NCI-H1048 (cell line): ENCODE measurements at regions not wholly inside any gene's neighbourhood (a gene's known extent, or its start where the extent isn't known, plus 50 kb on each side); places are given as distances from the start of the nearest gene placed in this dataset.
A peak's percentile ranks its signal among the peaks of the same experiment; 100 is the strongest.
"Not testable (repeated sequence)": the region's sequence is repeated elsewhere in the genome, so short reads cannot be mapped to it uniquely, and the experiment has no call there.

ENCODE experiments used
- DNase-seq: peaks from one replicate; lab custom pipeline; 2025; lab: John Stamatoyannopoulos, UW

DNA sequence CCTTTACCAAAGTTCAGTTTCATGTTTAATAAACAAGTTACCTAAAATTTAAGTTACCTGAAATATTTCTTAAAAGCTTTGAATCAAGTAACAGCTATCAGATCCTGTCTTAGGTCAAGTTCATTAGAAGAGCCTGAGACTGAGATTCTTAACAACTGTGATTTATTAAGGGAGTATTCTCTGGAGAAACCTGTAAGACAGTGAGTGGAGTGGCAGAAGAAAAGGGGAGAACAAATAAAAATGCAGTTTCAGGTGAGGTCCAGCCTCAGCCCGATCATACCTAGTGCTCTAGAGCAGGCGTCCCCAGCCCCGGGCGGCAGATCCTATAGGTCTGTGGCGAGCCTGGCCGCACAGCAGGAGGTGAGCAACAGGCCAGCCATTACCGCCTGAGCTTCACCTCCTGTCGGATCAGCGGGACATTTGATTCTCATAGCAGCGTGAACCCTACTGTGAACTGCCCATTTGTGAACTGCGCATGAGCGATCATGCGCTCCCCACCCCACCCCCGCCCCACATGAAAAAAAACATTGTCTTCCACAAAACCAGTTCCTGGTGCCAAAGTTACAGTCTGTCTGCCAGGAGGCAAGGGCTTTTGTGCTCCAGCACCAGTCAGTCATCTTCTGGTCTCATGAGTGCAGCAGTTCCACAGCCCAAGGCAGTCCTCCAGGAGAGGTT, 59.2 kb upstream of the ADGRB3 start:
- no peak for DNase-seq

DNA sequence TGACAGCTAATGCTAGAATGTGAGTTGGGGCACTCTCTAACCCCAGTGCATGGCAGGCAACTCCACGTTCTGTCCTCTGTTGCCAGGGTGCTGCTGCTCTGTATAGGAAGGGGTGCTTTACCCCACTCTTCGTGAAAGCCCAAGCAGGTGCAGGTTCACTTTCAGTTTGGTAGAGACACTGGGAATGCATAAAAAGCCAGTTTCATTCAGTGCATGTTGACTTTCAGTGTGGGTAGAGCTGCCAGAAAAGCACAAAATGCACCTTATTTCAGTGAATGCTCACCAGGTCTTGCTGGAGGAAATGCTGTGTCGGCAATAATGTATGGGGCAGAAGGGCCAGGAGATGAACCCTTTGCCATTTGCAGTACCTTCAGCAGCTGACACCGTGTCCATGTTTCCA, 62.1 kb upstream of the ADGRB3 start:
- DNase-seq = no peak

DNA sequence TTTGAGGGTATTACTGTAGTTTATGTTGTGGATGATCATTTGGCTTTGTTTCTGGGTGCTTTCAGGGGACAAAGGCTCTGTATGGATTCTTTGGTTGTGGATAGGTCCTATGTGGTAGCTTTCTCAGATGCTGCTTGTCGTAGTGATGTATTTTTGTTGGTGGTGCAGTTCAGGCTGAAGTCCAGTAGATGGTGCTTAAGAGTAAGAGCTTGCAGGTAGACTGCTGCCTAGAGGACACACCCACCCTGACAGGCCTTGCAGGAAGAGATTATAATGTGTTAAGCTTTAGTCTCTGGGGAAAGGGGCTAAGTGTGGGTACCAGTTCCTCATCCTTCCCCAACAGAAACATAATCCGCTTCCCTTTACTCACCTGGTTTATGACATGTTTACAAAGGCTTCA, 62.6 kb upstream of the ADGRB3 start:
- DNase-seq = peak; percentile 4

DNA sequence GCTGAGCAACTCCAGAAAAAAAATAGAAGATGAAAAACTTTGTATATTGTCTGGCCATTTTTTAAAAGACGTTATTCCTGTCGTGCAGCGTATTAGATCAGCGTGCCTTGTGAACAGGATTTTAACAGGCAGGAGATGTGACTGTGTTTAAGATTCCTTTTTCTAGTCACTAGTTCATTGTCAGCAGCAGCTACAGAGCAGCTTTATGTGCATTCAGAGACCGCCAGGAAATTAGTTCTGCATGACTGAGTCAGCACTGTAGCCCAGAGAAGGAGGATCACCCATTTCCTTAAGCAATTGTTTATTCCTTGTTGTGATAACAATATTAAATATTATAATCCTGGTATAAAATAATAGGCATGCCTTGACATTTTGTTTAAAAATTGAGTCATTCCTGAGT, 75.4 kb upstream of the ADGRB3 start:
- DNase-seq = no peak

DNA sequence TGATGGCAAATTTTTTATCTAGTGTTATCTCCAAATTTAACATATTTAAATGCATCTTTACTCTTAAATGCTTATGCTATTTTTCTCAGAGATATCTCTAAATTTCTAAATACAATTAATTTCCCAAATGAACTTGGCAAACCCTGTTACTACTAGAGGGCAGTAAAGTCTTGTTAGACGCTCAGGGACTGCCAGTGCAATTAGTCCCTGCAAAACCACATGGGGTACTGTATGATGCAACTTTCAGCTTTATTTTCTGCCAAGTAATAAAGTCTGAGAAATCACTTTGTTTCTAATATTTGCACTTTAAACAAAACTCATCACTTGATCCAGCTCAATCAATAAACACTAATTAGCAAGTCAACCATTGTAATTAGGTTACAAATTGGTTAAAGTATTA, 76.0 kb upstream of the ADGRB3 start:
- no peak for DNase-seq

DNA sequence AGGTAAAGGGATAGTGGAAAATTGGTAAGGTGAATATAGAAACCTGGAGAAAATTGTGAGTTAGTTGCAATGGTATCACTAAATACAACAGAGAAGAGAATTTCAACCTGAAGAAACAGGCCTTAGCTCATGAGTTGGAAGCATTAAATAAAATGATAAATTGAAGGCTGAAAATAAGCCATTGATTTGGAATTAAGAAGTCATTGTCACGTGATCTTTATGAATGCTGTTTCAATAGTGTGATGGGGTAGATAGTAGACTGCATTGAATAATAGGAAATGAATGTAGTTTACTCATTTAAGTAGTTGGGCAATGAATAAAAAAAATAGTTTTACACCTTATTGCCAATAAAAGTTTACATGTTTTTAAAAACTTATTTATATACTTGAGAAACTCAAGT, 88.5 kb upstream of the ADGRB3 start:
- DNase-seq = no peak

DNA sequence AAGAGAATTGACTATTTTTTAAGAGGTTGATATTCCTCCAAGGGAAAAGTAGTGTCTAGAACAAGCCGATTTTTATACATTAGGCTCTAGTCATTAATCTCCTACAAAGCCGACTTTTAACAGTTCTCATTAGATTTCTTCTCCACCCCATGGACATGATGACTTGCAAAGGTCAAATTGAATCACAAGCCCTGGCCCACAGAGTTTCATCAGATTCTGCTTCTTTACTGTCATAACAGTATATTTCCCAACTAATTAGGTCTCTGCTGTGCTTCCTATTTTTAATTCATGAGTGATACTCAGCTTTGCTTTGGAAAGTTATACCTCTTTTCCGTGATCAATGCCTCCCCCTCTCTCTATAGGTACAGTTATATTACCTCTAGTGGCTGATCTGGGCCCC, 90.6 kb upstream of the ADGRB3 start:
- DNase-seq = no peak

DNA sequence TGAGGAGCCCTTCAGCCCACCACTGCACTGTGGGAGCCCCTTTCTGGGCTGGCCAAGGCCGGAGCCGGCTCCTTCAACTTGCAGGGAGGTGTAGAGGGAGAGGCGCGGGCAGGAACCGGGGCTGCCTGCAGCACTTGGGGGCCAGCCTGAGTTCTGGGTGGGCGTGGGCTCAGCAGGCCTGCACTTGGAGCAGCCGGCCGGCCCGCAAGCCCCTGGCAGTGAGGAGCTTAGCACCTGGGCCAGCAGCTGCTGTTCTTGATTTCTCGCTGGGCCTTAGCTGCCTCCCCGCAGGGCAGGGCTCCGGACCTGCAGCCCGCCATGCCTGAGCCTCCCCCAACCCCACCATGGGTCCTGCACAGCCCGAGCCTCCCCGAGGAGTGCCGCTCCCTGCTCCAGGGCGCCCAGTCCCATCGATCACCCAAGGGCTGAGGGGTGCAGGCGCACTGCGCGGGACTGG, 101.7 kb upstream of the ADGRB3 start:
- DNase-seq = no peak

DNA sequence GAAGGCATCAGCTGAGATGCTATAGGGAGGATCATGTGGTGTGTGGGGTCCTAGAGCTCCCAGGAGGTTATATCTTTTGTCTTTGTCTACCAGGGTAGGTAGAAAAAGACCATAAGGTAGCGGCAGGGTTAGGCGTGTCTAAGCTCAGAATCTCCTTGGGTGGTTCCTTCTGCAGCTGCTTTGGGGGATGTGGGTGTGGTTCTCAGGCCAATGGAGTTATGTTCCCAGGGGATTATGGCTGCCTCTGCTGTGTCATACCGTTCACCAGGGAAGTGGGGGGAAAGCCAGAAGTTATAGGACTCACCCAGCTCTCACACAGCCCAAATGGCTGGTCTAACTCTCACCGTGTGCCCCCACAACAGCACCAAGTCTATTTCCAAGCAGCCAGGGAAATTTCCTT, 107.4 kb upstream of the ADGRB3 start:
- DNase-seq = no peak

DNA sequence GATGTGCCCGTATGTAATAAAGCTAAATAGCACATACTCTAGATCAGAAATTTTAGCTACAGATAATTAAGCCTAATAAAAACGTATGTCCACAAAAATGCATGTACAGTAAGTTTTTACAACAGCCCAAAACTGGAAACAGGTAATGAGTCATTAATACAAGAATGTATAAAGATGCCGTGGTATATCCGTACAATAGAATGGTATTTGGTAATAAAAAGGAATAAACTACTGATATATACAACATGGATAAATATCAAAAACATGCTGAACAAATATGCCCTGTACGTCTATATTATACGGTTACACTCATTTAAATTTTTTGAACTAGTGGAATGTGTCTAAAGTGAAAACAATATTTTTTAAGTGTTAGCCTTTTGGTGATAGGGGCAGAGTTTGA, 128.2 kb upstream of the ADGRB3 start:
- no peak for DNase-seq

DNA sequence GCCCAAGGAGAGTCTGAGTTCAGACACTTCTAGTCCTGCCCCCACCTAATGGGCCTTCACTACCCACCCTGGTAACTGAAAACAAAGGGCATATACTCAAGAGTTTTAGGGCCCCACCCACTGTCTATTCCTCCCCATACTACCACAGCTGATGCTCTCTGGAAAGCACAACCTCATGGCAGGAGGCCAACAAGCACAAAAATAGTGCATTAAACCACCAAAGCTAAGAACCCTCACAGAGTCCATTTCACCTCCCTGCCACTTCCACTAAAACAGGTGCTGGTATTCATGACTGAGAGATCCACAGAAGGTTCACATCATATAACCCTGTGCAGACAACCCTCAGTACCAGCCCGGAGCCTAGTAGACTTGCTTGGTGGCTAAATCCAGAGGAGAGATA, 132.1 kb upstream of the ADGRB3 start:
- no peak for DNase-seq

DNA sequence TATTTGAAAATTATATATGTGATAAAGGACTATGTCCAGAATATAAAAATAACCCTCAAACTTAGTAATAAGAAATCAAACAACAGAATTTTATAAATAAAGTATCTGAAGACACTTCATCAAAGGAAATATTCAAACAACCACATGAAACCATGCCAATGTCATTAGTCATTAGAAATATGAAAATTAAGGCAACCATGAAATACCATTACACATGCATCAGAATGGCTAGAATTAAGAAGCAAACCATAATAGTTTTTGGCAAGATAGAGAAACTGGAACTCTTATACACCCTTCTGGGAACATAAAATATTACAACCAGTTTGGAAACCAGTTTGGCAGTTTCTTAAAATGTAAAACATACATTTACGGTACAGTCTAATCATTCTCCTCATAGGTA, 137.2 kb upstream of the ADGRB3 start:
- DNase-seq = no peak

DNA sequence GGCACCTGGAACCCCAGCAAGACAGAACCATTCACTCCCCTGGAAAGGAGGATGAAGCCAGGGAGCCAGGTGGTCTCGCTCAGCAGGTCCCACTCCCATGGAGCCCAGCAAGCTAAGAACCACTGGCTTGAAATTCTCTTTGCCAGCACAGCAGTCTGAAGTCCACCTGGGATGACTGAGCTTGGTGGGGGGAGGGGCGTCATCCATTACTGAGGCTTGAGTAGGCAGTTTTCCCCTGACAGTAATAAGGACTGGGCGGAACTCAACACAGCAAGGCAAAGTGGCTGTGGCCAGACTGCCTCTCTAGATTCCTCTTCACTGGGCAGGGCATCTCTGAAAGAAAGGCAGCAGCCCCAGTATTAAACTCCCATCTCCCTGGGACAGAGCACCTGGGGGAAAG, 140.2 kb upstream of the ADGRB3 start:
- not testable (repeated sequence) for DNase-seq

DNA sequence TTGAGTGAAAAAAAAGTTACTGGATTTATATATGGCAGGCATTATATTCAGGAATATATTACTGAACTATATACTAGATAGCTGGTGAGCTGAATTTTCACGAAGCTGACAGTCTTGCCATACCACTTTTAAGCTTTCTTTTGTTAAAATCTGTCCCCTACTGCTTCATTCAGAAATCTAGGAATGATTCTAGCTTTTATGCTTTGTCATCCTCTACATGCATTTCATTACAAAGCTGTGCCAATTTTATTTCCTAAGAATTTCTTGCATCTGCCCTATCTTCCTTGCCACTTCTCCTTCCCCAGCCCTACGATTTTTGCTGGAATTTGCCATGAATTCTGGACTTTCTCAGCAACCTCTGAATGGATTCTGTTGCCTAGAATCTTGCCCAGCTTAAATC, 158.5 kb upstream of the ADGRB3 start:
- DNase-seq = no peak

DNA sequence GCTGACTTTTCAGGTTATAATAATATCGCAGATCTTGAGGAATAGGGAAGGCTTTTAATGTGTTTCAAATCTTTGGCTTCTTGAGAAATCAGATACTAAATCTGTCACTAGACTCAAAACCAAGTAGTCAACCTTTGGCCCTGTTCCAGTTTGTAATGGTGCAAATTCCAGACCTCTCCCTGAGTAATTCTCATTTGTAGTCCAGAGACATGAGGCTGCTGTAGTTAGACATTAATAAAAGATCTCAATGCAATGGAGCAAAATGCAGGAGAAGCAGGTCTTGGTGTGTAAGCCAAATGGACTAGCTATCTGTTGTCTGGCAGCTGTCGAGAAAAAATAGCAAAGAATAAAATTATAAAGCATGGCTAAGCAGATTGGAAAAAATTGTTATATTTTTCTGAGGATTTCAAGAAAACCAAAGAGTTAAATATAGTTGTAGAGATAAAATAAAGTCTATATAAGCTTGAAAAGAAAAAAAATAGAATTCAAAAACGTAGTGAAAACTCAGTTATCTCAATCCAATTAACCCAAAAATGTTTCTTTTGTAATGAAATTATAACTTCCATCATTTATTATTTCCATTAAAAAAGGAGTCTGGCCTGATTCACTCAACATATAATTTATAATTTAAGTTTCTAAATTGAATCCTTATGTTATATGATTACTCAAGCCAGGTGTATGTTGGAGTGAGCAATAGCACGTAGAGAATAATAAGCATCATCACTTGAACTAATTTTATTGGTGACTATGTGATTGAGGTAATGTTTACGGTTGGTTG, 161.5 kb upstream of the ADGRB3 start:
- no peak for DNase-seq

DNA sequence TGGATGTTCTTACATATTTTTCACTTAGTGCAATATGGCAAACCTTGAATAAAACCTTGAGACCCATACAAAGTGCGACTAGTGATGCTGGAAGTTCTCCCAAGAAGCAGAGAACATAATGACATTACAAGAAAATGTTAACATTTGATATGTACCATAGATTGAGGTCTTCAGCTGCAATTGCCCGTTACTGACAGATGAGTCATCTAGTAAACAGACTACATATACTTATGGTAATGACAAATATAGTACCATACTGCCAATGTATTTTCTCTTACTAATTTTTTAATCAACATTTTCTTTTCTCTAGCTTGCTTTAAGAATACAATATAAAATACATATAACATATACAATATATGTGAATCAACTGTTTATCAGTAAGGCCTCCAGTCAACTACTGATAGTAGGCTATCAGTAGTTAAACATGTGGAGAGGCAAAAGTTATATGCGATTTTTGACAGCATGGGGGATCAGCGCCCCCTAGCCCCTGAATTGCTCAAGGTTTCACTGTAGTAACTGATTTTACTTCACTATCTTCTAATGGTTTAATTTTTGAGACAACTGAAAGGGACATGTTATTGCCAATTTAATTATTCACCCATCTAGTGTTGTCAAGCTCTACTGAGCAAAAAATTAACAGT, 166.7 kb upstream of the ADGRB3 start:
- no peak for DNase-seq

DNA sequence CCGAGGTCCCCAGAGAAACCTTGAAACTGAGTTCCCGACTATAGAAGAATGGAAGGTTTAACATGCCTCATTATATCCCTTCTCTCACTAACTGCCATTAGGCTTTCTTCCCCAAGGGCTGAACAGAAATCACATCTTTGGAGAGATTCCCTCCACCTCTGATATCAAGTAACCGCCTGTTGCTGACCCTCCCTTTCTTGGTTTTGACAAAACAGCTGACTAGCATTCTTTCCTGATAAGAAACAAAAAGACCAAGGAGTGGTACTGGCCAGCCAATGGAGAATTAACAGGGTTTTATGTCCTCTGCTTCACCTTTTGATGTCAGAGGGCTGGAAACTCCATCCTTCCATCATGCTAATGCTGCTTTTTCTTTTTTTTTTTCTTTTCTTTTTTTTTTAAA, 176.6 kb upstream of the ADGRB3 start:
- DNase-seq = no peak

DNA sequence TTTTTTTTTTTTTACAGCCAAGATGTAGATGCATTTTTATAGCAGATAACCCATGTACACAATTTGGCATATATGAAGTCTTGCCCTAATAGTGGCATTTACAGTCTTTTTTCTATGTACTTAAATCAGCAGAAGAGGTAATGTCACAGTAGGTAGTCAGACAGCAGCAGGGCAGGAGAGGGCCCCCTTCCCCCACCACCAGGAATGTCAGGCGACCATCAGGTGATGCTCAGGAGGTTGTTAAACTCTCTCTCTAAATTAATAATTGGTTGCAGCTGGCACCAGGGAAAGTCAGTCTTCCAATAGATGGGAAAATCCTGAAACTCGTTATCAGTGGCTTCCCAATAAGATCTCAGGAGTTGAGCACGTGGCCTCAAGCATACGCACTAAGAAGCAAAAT, 188.0 kb upstream of the ADGRB3 start:
- DNase-seq = no peak

DNA sequence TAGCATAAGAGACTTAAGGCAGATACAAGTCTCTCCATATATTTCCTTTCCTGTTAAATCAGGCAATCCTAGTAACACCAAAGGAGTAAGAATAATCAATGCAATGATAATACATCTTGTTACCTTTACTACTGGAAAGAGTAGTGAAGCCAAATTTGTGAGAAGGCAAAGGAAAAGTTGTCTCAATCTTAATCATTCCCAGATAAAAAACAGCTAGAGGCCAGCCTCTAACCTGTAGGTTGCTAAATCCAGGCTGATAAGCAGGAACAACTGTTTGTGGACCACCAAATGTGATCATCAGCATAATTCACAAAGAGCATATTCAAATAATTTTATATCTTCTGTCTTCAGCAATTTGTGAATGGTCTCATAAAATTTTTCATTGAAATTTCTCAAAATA, 189.2 kb upstream of the ADGRB3 start:
- DNase-seq = no peak

DNA sequence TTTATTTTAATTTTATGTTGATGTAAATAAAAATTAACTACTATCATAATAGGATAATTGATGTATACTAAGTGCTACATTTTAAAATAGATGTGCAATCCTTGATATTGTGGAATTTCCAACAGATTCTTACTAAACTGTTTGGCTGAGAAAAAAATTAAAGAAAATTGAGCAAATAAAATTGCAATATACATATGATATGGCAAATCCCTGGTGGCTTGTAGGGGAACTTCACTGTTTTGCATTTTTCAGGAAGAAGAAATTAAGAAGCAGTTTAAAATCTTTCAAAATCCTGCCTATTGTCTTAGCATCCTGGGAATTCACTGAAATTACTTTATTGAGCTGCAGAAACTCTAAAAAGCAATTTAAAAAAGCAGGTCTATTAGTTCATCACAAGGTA, 191.4 kb upstream of the ADGRB3 start:
- DNase-seq = no peak

DNA sequence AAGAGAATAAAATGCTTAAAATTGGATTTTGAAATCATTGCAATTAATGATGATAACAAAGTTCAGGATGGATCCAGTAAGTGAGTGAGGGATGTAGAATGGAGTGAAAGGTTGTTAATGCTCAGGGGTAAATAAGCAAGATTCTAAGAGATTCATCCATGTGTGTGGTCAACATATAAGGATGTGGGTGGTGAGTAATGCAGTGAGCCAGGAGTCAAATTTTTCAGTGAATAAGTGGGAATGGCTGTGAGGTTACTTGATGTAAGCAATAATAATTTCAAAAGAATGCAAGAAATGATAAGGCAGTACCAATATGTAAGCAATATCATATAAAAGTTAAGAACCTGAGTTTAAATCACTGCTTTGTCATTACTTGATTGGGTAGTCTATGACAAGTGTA, 207.5 kb upstream of the ADGRB3 start:
- DNase-seq = no peak

DNA sequence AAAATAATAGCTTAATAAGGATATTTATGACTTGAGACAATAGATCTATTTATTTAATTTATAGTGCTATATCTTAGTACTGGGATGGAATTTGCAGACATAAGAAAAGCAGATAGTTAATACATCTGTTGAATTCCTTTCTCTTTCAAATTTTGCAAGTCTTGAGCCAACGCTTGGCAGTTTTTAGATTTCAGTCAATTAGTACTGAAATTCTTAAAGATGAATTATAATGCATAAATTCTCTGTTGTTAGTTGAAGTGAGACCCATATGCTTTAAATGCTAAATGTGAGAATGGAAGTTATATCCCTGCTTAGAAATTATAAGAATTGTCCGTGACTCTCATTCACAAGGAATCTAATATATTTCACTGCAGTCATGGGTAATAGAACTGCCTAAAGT, 225.1 kb upstream of the ADGRB3 start:
- no peak for DNase-seq

DNA sequence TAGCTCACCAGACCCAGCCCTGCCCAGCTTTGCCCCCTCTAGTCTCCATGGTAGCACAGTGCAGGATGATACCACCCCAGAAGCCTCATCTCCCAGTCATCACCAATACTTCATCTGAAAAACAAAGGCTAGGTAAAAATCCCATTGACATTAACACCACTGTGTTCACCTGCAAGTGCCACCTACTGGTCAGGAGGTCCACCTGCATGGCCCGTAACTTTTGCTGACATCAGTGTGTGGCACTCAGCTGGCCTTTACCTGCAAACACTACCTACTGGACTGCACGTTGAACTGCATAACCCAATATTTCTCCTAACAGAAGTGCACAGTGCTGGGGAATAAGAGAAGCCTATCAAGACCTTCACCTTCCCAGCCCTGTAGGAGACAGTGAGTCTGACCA, 234.7 kb upstream of the ADGRB3 start:
- DNase-seq = no peak
